Spleen (tissue), 11 donors: ENCODE measurements at regions not wholly inside any gene's neighbourhood (a gene's known extent, or its start where the extent isn't known, plus 50 kb on each side); places are given as distances from the start of the nearest gene placed in this dataset.

Experiments used
- DNase-seq: peaks from one replicate; pipeline ENCODE4 v3.0.0-alpha.2; 2020
- H3K27ac ChIP-seq, 8 donors: fragments of 200-600 bp; sonication (generic) in 7 of 8; 1 replicate in 4 of 8; 2 replicates in 4 of 8; pipeline versions ENCODE4 v1.5.0 to v1.8.0; 2016 to 2021; ENCODE audit warnings: inconsistent platforms in 4 of 8, mild to moderate bottlenecking in 4 of 8, moderate library complexity in 1 of 8
- H3K27me3 ChIP-seq, 7 donors: fragments of 200-600 bp; sonication (generic) in 6 of 7; replicated peaks in 1 of 7; 1 replicate in 4 of 7; 2 replicates in 3 of 7; pipeline versions ENCODE4 v1.5.0 to v1.8.0; 2016 to 2021; ENCODE audit warnings: inconsistent platforms in 3 of 7, mild to moderate bottlenecking in 1 of 7
- H3K36me3 ChIP-seq, 6 donors: fragments of 200-600 bp; sonication (generic) in 5 of 6; 1 replicate in 4 of 6; 2 replicates in 2 of 6; pipeline versions ENCODE4 v1.5.0 to v1.8.0; 2016 to 2021; ENCODE audit warnings: inconsistent platforms in 2 of 6
- H3K4me1 ChIP-seq, 6 donors: fragments of 200-600 bp; sonication (generic) in 5 of 6; 1 replicate in 3 of 6; 2 replicates in 3 of 6; pipeline versions ENCODE4 v1.5.0 to v1.8.0; 2016 to 2021; ENCODE audit warnings: inconsistent platforms in 3 of 6
- H3K4me3 ChIP-seq, 8 donors: fragments of 200-600 bp; sonication (generic) in 7 of 8; 1 replicate in 4 of 8; 2 replicates in 4 of 8; pipeline versions ENCODE4 v1.5.0 to v1.8.0; 2016 to 2021; ENCODE audit warnings: inconsistent platforms in 4 of 8, mild to moderate bottlenecking in 4 of 8, moderate library complexity in 2 of 8
- H3K9me3 ChIP-seq, 8 donors: fragments of 200-600 bp; sonication (generic) in 7 of 8; 1 replicate in 4 of 8; 2 replicates in 4 of 8; pipeline versions ENCODE4 v1.5.0 to v1.8.0; 2016 to 2021; ENCODE audit warnings: inconsistent platforms in 4 of 8
- POLR2A ChIP-seq, 3 donors: fragments of 450-650 bp; IDR thresholded peaks; one replicate each; pipeline ENCODE4 v1.5.1; 2017; ENCODE audit warnings: antibody characterized with exemption in 3 of 3, mild to moderate bottlenecking in 1 of 3
- POLR2AphosphoS5 ChIP-seq, 3 donors: sonication (generic); formaldehyde crosslinking; IDR thresholded peaks; one replicate each; pipeline ENCODE4 v1.5.1; 2017; ENCODE audit warnings: antibody characterized with exemption in 3 of 3
- WGBS, 5 donors: extraction: QIAGEN DNeasy Blood & Tissue Kit in 3 of 5; methylation state at CpG; one replicate each; pipeline versions ENCODE4 v1.1.5 to v1.1.7; 2013 to 2018; 5-methylcytosine and 5-hydroxymethylcytosine counted together
- intact Hi-C: fragments of 100-400 bp; cut with DNase I; formaldehyde crosslinking; loops from one replicate; pipeline ENCODE4 v1.15.0; 2023; ENCODE audit warnings: low total_unique reads
- TF ChIP-seq, protein P1 (sequence below), 11 experiments: fragments of 200-600 bp in 7 of 11; fragments of 450-650 bp in 4 of 11; sonication (generic) in 4 of 11; IDR thresholded peaks in 8 of 11; conservative IDR thresholded peaks in 3 of 11; 1 replicate in 7 of 11; 2 replicates in 4 of 11; pipeline versions ENCODE4 v1.4.0 to v1.8.0; 2016 to 2021; ENCODE audit warnings: antibody characterized with exemption in 11 of 11, inconsistent platforms in 4 of 11, mild to moderate bottlenecking in 1 of 11
- donor health status: healthy with polysubstance abuse.
- donor health status: DM: no; HTN: no; CAD: no; lungs with moderate emphysema.
- donor health status: DM: no; HTN: no; CAD: no.
- donor health status: Bipolar disorder and iron deficiency.
- donor health status: healthy.
- donor health status: DM: no; HTN: no; CAD: no.
- donor health status: DM: yes; HTN: yes; CAD: no.

- 35 to 50% (median 48%) methylated on average over 3 of the region's 3 CpGs for WGBS, 5 donors
- no peaks in the 10 kb centered on the region for H3K36me3 ChIP-seq
- intact Hi-C loops = no loop called here
- no peak overlapping the region for H3K27ac ChIP-seq
- no peaks in the 10 kb centered on the region for H3K4me1 ChIP-seq
- no peak for DNase-seq
- no peak overlapping the region for H3K4me3 ChIP-seq
- TF ChIP-seq POLR2A (IDR thresholded peaks at IDR 0.05) (no peak), POLR2AphosphoS5 (IDR thresholded peaks at IDR 0.05) (no peak)
- TF ChIP-seq, protein P1, sequence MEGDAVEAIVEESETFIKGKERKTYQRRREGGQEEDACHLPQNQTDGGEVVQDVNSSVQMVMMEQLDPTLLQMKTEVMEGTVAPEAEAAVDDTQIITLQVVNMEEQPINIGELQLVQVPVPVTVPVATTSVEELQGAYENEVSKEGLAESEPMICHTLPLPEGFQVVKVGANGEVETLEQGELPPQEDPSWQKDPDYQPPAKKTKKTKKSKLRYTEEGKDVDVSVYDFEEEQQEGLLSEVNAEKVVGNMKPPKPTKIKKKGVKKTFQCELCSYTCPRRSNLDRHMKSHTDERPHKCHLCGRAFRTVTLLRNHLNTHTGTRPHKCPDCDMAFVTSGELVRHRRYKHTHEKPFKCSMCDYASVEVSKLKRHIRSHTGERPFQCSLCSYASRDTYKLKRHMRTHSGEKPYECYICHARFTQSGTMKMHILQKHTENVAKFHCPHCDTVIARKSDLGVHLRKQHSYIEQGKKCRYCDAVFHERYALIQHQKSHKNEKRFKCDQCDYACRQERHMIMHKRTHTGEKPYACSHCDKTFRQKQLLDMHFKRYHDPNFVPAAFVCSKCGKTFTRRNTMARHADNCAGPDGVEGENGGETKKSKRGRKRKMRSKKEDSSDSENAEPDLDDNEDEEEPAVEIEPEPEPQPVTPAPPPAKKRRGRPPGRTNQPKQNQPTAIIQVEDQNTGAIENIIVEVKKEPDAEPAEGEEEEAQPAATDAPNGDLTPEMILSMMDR (IDR thresholded peaks at IDR 0.05 in 8 of 11, conservative IDR thresholded peaks at IDR 0.05 in 3 of 11) = no peak
- H3K9me3 ChIP-seq = no peaks in the 10 kb centered on the region
- H3K27me3 ChIP-seq = no peaks in the 10 kb centered on the region
These were observed 120.9 kb downstream of the SLC17A6 start for GRCh38 chr11:22459048-22459447.

GRCh38 chr11:22458161-22458560, 120.0 kb downstream of the SLC17A6 start:
- H3K27me3 ChIP-seq = no peaks in the 10 kb centered on the region
- no peak overlapping the region for H3K27ac ChIP-seq
- DNase-seq = no peak
- no peak overlapping the region for H3K4me3 ChIP-seq
- TF ChIP-seq, protein P1 (IDR thresholded peaks at IDR 0.05 in 8 of 11, conservative IDR thresholded peaks at IDR 0.05 in 3 of 11) = no peak
- TF ChIP-seq POLR2A (IDR thresholded peaks at IDR 0.05) = no peak
- no peak for TF ChIP-seq POLR2AphosphoS5 (IDR thresholded peaks at IDR 0.05)
- no peaks in the 10 kb centered on the region for H3K4me1 ChIP-seq
- 50 to 60% (median 57%) methylated on average over 3 of the region's 3 CpGs for WGBS, 5 donors
- intact Hi-C loops = no loop called here
- H3K9me3 ChIP-seq = no peaks in the 10 kb centered on the region
- no peaks in the 10 kb centered on the region for H3K36me3 ChIP-seq

- no peak overlapping the region for H3K27ac ChIP-seq
- H3K36me3 ChIP-seq = no peaks in the 10 kb centered on the region
- H3K4me3 ChIP-seq = no peak overlapping the region
- H3K27me3 ChIP-seq = no peaks in the 10 kb centered on the region
- DNase-seq = no peak
- 78 to 88% (median 82%) methylated on average over 1 of the region's 1 CpG for WGBS, 5 donors
- H3K9me3 ChIP-seq = no peaks in the 10 kb centered on the region
- intact Hi-C loops = no loop called here
- no peaks in the 10 kb centered on the region for H3K4me1 ChIP-seq
- TF ChIP-seq POLR2A (IDR thresholded peaks at IDR 0.05) (no peak), POLR2AphosphoS5 (IDR thresholded peaks at IDR 0.05) (no peak)
- TF ChIP-seq, protein P1 (IDR thresholded peaks at IDR 0.05 in 8 of 11, conservative IDR thresholded peaks at IDR 0.05 in 3 of 11) = no peak
These were observed 119.0 kb downstream of the SLC17A6 start for GRCh38 chr11:22456993-22457762.

DNA sequence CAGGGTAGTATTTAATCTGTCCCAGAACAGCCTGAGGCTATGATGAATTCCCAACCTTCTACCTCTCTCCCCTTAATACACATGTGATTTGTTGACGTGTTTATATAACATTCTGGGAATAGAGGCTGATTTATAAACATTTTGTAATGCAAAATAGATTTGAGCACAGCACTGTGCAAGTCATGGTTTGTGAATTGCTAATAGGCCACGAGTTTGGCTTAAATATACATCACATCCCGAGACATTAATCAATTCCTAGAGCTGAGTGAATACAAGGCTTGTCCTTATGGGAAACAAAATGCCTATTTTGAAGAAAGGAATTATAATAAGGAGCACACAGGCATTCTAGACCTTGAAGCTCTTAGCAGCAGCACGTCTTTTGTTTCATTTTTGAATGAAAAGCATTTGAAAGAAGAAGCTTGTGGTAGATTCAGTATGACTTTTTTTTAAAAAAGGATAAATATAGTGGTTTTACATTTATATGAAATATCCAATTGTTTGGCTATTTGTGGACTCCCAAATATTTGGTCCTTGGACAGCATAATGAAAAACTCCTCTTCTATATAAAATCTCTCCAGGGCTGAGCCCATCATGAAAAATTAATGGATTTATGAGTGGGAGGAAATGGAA, 116.4 kb downstream of the SLC17A6 start:
- DNase-seq = no peak
- Histone ChIP-seq H3K9me3 (no peaks in the 10 kb centered on the region), H3K4me1 (no peaks in the 10 kb centered on the region), H3K27ac (no peak overlapping the region), H3K36me3 (no peaks in the 10 kb centered on the region), H3K4me3 (no peak overlapping the region), H3K27me3 (no peaks in the 10 kb centered on the region)
- WGBS, 5 donors = 49 to 68% (median 53%) methylated on average over 4 of the region's 4 CpGs
- intact Hi-C loops = no loop called here
- no peak for TF ChIP-seq POLR2A (IDR thresholded peaks at IDR 0.05)
- TF ChIP-seq, protein P1 (IDR thresholded peaks at IDR 0.05 in 8 of 11, conservative IDR thresholded peaks at IDR 0.05 in 3 of 11) = no peak
- TF ChIP-seq POLR2AphosphoS5 (IDR thresholded peaks at IDR 0.05) = no peak
